H9 (cell line): ENCODE measurements at regions not wholly inside any gene's neighbourhood (a gene's known extent, or its start where the extent isn't known, plus 50 kb on each side); places are given as distances from the start of the nearest gene placed in this dataset.

Source experiments
- DNase-seq: peaks from one replicate; pipeline ENCODE4 v3.0.0-alpha.2; 2017
- H2AFZ ChIP-seq: one replicate; pipeline ENCODE4 v1.6.1; 2013; ENCODE audit warnings: mild to moderate bottlenecking, low read length, control low read depth, moderate library complexity
- H2AK5ac ChIP-seq: 2 replicates; pipeline ENCODE4 v1.6.1; 2013; ENCODE audit warnings: low read length, control low read depth, mixed read lengths; ENCODE audit not compliant: insufficient read length
- H2BK120ac ChIP-seq: one replicate; pipeline ENCODE4 v1.6.1; 2013; ENCODE audit warnings: low read depth, mild to moderate bottlenecking, low read length, control low read depth, inconsistent platforms; ENCODE audit not compliant: poor library complexity, severe bottlenecking
- H2BK12ac ChIP-seq: 2 replicates; pipeline ENCODE4 v1.6.1; 2013; ENCODE audit warnings: low read length, control low read depth, mixed read lengths, low read depth; ENCODE audit not compliant: insufficient read length
- H2BK15ac ChIP-seq: 2 replicates; pipeline ENCODE4 v1.6.1; 2013; ENCODE audit warnings: low read depth, low read length, control low read depth
- H2BK20ac ChIP-seq: one replicate; pipeline ENCODE4 v1.6.1; 2013; ENCODE audit warnings: low read depth, mild to moderate bottlenecking, low read length, control low read depth, inconsistent platforms; ENCODE audit not compliant: poor library complexity, severe bottlenecking
- H2BK5ac ChIP-seq: 2 replicates; pipeline ENCODE4 v1.6.1; 2013; ENCODE audit warnings: low read length, control low read depth, mixed read lengths; ENCODE audit not compliant: insufficient read length
- H3K14ac ChIP-seq: 2 replicates; pipeline ENCODE4 v1.6.1; 2013; ENCODE audit warnings: low read length, control low read depth; ENCODE audit not compliant: insufficient read depth
- H3K18ac ChIP-seq: 2 replicates; pipeline ENCODE4 v1.6.1; 2013; ENCODE audit warnings: low read depth, mild to moderate bottlenecking, mixed read lengths, low read length, control low read depth; ENCODE audit not compliant: insufficient read length
- H3K23ac ChIP-seq: 2 replicates; pipeline ENCODE4 v1.6.1; 2013; ENCODE audit warnings: low read length, control low read depth, mixed read lengths, low read depth; ENCODE audit not compliant: insufficient read length
- H3K23me2 ChIP-seq: 2 replicates; pipeline ENCODE4 v1.6.1; 2013; ENCODE audit warnings: low read depth, mild to moderate bottlenecking, mixed read lengths, low read length, control low read depth; ENCODE audit not compliant: insufficient read length, poor library complexity, severe bottlenecking
- H3K27ac ChIP-seq: 2 replicates; pipeline ENCODE4 v1.5.1; 2013; ENCODE audit warnings: low read length, control low read depth, mixed read lengths, low read depth; ENCODE audit not compliant: insufficient read length
- H3K27me3 ChIP-seq: 2 replicates; pipeline ENCODE4 v1.6.1; 2013; ENCODE audit warnings: low read length, control low read depth, inconsistent platforms; ENCODE audit not compliant: insufficient read depth
- H3K4ac ChIP-seq: 2 replicates; pipeline ENCODE4 v1.6.1; 2013; ENCODE audit warnings: low read depth, mild to moderate bottlenecking, control low read depth, inconsistent platforms, low read length, moderate library complexity
- H3K4me1 ChIP-seq: 2 replicates; pipeline ENCODE4 v1.6.1; 2013; ENCODE audit warnings: low read length, control low read depth, inconsistent platforms; ENCODE audit not compliant: insufficient read depth
- H3K4me2 ChIP-seq: 2 replicates; pipeline ENCODE4 v1.6.1; 2013; ENCODE audit warnings: low read length, control low read depth, mixed read lengths; ENCODE audit not compliant: insufficient read length, insufficient read depth
- H3K56ac ChIP-seq: 2 replicates; pipeline ENCODE4 v1.6.1; 2013; ENCODE audit warnings: low read depth, mild to moderate bottlenecking, mixed read lengths, low read length, control low read depth; ENCODE audit not compliant: insufficient read length
- H3K79me1 ChIP-seq: 2 replicates; pipeline ENCODE4 v1.6.1; 2013; ENCODE audit warnings: low read depth, mild to moderate bottlenecking, moderate library complexity, low read length, control low read depth, inconsistent platforms; ENCODE audit not compliant: insufficient read depth, poor library complexity, severe bottlenecking
- H3K79me2 ChIP-seq: 2 replicates; pipeline ENCODE4 v1.6.1; 2013; ENCODE audit warnings: low read length, control low read depth, inconsistent platforms; ENCODE audit not compliant: insufficient read depth
- H3K9ac ChIP-seq: 2 replicates; pipeline ENCODE4 v1.6.1; 2013; ENCODE audit warnings: low read length, control low read depth, mixed read lengths; ENCODE audit not compliant: insufficient read length; ENCODE audit errors: extremely low read depth
- H3K9me3 ChIP-seq: one replicate; pipeline ENCODE4 v1.6.1; 2013; ENCODE audit warnings: low read depth, low read length, inconsistent platforms; ENCODE audit not compliant: control insufficient read depth
- H3T11ph ChIP-seq: one replicate; pipeline ENCODE4 v1.6.1; 2013; ENCODE audit warnings: mild to moderate bottlenecking, low read length, control low read depth, inconsistent platforms
- H4K20me1 ChIP-seq: one replicate; pipeline ENCODE4 v1.6.1; 2013; ENCODE audit not compliant: control insufficient read depth, insufficient read length, insufficient read depth
- H4K5ac ChIP-seq: 2 replicates; pipeline ENCODE4 v1.6.1; 2013; ENCODE audit warnings: low read depth, mild to moderate bottlenecking, mixed read lengths, low read length, control low read depth; ENCODE audit not compliant: insufficient read length
- H4K8ac ChIP-seq: replicated peaks from 2 replicates; pipeline ENCODE4 v1.6.1; 2013; ENCODE audit warnings: low read length, control low read depth, mixed read lengths, low read depth; ENCODE audit not compliant: insufficient read length
- H4K91ac ChIP-seq: 2 replicates; pipeline ENCODE4 v1.6.1; 2013; ENCODE audit warnings: low read depth, mild to moderate bottlenecking, moderate library complexity, mixed read lengths, low read length, control low read depth; ENCODE audit not compliant: insufficient read length
- H3K27ac Mint-ChIP-seq, 3 experiments: 2 replicates in 2 of 3; 3 replicates in 1 of 3; pipeline ENCODE4 v1.8.0; 2020 to 2021; ENCODE audit warnings: mixed read lengths in 3 of 3, mild to moderate bottlenecking in 1 of 3, moderate library complexity in 1 of 3
- H3K27me3 Mint-ChIP-seq: 2 replicates; pipeline ENCODE4 v1.8.0; 2021; ENCODE audit warnings: low read depth, mild to moderate bottlenecking, moderate library complexity, mixed read lengths
- H3K36me3 Mint-ChIP-seq, 3 experiments: 2 replicates in 2 of 3; 3 replicates in 1 of 3; pipeline ENCODE4 v1.8.0; 2020 to 2021; ENCODE audit warnings: low read depth in 3 of 3, mixed read lengths in 3 of 3; ENCODE audit not compliant: insufficient read depth in 1 of 3
- H3K4me1 Mint-ChIP-seq, 2 experiments: 2 replicates each; pipeline ENCODE4 v1.8.0; 2020; ENCODE audit warnings: mixed read lengths in 2 of 2
- H3K4me3 Mint-ChIP-seq, 2 experiments: 2 replicates in 1 of 2; 3 replicates in 1 of 2; pipeline ENCODE4 v1.8.0; 2020 to 2021; ENCODE audit warnings: mild to moderate bottlenecking in 2 of 2, mixed read lengths in 2 of 2, moderate library complexity in 1 of 2
- H3K9me3 Mint-ChIP-seq, 2 experiments: 2 replicates in 1 of 2; 3 replicates in 1 of 2; pipeline ENCODE4 v1.8.0; 2020; ENCODE audit warnings: mild to moderate bottlenecking in 2 of 2, mixed read lengths in 2 of 2, moderate library complexity in 1 of 2
- CTCF ChIP-seq: fragments of 200-600 bp; sonication (generic); conservative IDR thresholded peaks from 3 replicates; pipeline ENCODE4 v1.8.0; 2021; ENCODE audit warnings: antibody characterized with exemption, mild to moderate bottlenecking
- WGBS: extraction: QIAGEN DNeasy Blood & Tissue Kit; methylation state at CpG from one replicate; pipeline ENCODE4 v1.1.7; 2013; ENCODE audit warnings: missing lambda C conversion rate, low lambda C conversion rate, mixed read lengths; ENCODE audit not compliant: insufficient read length; ENCODE audit errors: extremely low coverage; 5-methylcytosine and 5-hydroxymethylcytosine counted together

GRCh38 chr21:23020969-23021368 lies 2022.8 kb downstream of the NCAM2 start:
- Histone ChIP-seq H3K4me2 (no peak overlapping the region), H3K23me2 (no peaks in the 10 kb centered on the region), H2BK120ac (no peak overlapping the region), H3K27me3 (no peaks in the 10 kb centered on the region), H3T11ph (no peak overlapping the region), H2BK5ac (no peak overlapping the region), H2BK12ac (no peak overlapping the region), H3K27ac (no peak overlapping the region), H4K8ac (no peak overlapping the region), H3K18ac (no peak overlapping the region), H3K4me1 (no peaks in the 10 kb centered on the region), H4K5ac (no peak overlapping the region), H4K20me1 (no peaks in the 10 kb centered on the region), H2AFZ (no peak overlapping the region), H2BK15ac (no peak overlapping the region), H3K9me3 (no peaks in the 10 kb centered on the region), H3K14ac (no peak overlapping the region), H3K23ac (no peak overlapping the region), H2BK20ac (no peak overlapping the region), H3K9ac (no peak overlapping the region), H4K91ac (no peak overlapping the region), H3K4ac (no peak overlapping the region), H3K79me2 (no peaks in the 10 kb centered on the region), H3K79me1 (no peaks in the 10 kb centered on the region), H3K56ac (no peak overlapping the region), H2AK5ac (no peak overlapping the region)
- no peak for TF ChIP-seq CTCF
- H3K36me3 Mint-ChIP-seq = no peaks in the 10 kb centered on the region; a peak in 2 of 7 replicates
- no peaks in the 10 kb centered on the region for H3K27me3 Mint-ChIP-seq
- DNase-seq = no peak
- H3K4me3 Mint-ChIP-seq = no peak overlapping the region
- H3K9me3 Mint-ChIP-seq = no peaks in the 10 kb centered on the region; a peak in 3 of 5 replicates
- no CpG with 5 or more reads among the region's 10 CpGs for WGBS
- 0 out of 7 replicates have a peak overlapping the region, but pooled peaks of 1 of the 3 experiments have one; percentile 46 for H3K27ac Mint-ChIP-seq
- H3K4me1 Mint-ChIP-seq = no peaks in the 10 kb centered on the region
